ENCODE measurements at regions not wholly inside any gene's neighbourhood (a gene's known extent, or its start where the extent isn't known, plus 50 kb on each side); places are given as distances from the start of the nearest gene placed in this dataset.

GRCh38 chr1:29586991-29587745, 350.8 kb downstream of the PTPRU start:
- Histone ChIP-seq H3K4me3 (ENCODE audit: low read depth, low read length) (no peak overlapping the region), H3K27me3 (replicated peaks; ENCODE audit: control insufficient read depth, insufficient read depth, low read length) (no peaks in the 10 kb centered on the region), H3K36me3 (ENCODE audit: control insufficient read depth, insufficient read depth, low read length) (no peaks in the 10 kb centered on the region), H3K4me1 (no peaks in the 10 kb centered on the region), H3K9me3 (no peaks in the 10 kb centered on the region)
- Mint-ChIP-seq H3K27ac (ENCODE audit: unreplicated experiment) (no peak overlapping the region), H3K9me3 (ENCODE audit: unreplicated experiment) (no peaks in the 10 kb centered on the region), H3K4me1 (ENCODE audit: low read depth, unreplicated experiment) (no peaks in the 10 kb centered on the region), H3K27me3 (ENCODE audit: insufficient read depth, unreplicated experiment) (peaks cover 19% of the 10 kb centered on the region), H3K4me3 (ENCODE audit: unreplicated experiment) (no peak overlapping the region), H3K36me3 (ENCODE audit: insufficient read depth, unreplicated experiment) (no peaks in the 10 kb centered on the region)
- intact Hi-C loops (cut with micrococcal nuclease; ENCODE audit: unreplicated experiment), result no loop called here
- no peak for TF ChIP-seq CTCF (IDR thresholded peaks at IDR 0.05; ENCODE audit: insufficient read depth in 1 of 2, low read depth in 1 of 2, low read length in 1 of 2, severe bottlenecking in 1 of 2, unreplicated experiment in 1 of 2)
- CTCF ChIA-PET, result no interaction called here
- POLR2A ChIA-PET, result no interaction called here
- DNase-seq, result no peak
- no TSS peak for BruUV-seq (replicated peaks)

- Histone ChIP-seq H3K27me3 (replicated peaks; ENCODE audit: control insufficient read depth, insufficient read depth, low read length) (no peaks in the 10 kb centered on the region), H3K4me1 (no peaks in the 10 kb centered on the region), H3K4me3 (ENCODE audit: low read depth, low read length) (no peak overlapping the region), H3K9me3 (no peaks in the 10 kb centered on the region), H3K36me3 (ENCODE audit: control insufficient read depth, insufficient read depth, low read length) (no peaks in the 10 kb centered on the region)
- DNase-seq, result no peak
- CTCF ChIA-PET, result no interaction called here
- Mint-ChIP-seq H3K27me3 (ENCODE audit: insufficient read depth, unreplicated experiment) (peaks cover 18% of the 10 kb centered on the region), H3K36me3 (ENCODE audit: insufficient read depth, unreplicated experiment) (no peaks in the 10 kb centered on the region), H3K9me3 (ENCODE audit: unreplicated experiment) (no peaks in the 10 kb centered on the region), H3K4me1 (ENCODE audit: low read depth, unreplicated experiment) (no peaks in the 10 kb centered on the region), H3K4me3 (ENCODE audit: unreplicated experiment) (no peak overlapping the region), H3K27ac (ENCODE audit: unreplicated experiment) (no peak overlapping the region)
- POLR2A ChIA-PET, result no interaction called here
- TF ChIP-seq CTCF (IDR thresholded peaks at IDR 0.05; ENCODE audit: insufficient read depth in 1 of 2, low read depth in 1 of 2, low read length in 1 of 2, severe bottlenecking in 1 of 2, unreplicated experiment in 1 of 2), result no peak
- intact Hi-C loops (cut with micrococcal nuclease; ENCODE audit: unreplicated experiment), result no loop called here
- no TSS peak for BruUV-seq (replicated peaks)
Observed at GRCh38 chr1:29586215-29586614, 349.9 kb downstream of the PTPRU start.

- no peak overlapping the region for H3K27ac Mint-ChIP-seq (ENCODE audit: unreplicated experiment)
- ChIA-PET CTCF (no interaction called here), POLR2A (no interaction called here)
- no peaks in the 10 kb centered on the region for H3K36me3 Mint-ChIP-seq (ENCODE audit: insufficient read depth, unreplicated experiment)
- no peak overlapping the region for H3K4me3 ChIP-seq (ENCODE audit: low read depth, low read length)
- no peaks in the 10 kb centered on the region for H3K36me3 ChIP-seq (ENCODE audit: control insufficient read depth, insufficient read depth, low read length)
- H3K27me3 Mint-ChIP-seq (ENCODE audit: insufficient read depth, unreplicated experiment), result peaks cover 16% of the 10 kb centered on the region
- H3K4me3 Mint-ChIP-seq (ENCODE audit: unreplicated experiment), result no peak overlapping the region
- H3K27me3 ChIP-seq (replicated peaks; ENCODE audit: control insufficient read depth, insufficient read depth, low read length), result no peaks in the 10 kb centered on the region
- BruUV-seq (replicated peaks), result no TSS peak
- no peaks in the 10 kb centered on the region for H3K4me1 ChIP-seq
- DNase-seq, result no peak
- no peaks in the 10 kb centered on the region for H3K4me1 Mint-ChIP-seq (ENCODE audit: low read depth, unreplicated experiment)
- H3K9me3 ChIP-seq, result no peaks in the 10 kb centered on the region
- H3K9me3 Mint-ChIP-seq (ENCODE audit: unreplicated experiment), result no peaks in the 10 kb centered on the region
- intact Hi-C loops (cut with micrococcal nuclease; ENCODE audit: unreplicated experiment), result no loop called here
- TF ChIP-seq CTCF (IDR thresholded peaks at IDR 0.05; ENCODE audit: insufficient read depth in 1 of 2, low read depth in 1 of 2, low read length in 1 of 2, severe bottlenecking in 1 of 2, unreplicated experiment in 1 of 2), result no peak
Observed at GRCh38 chr1:29585656-29586055, 349.3 kb downstream of the PTPRU start.
